Aorta (tissue), 5 donors: ENCODE measurements at regions not wholly inside any gene's neighbourhood (a gene's known extent, or its start where the extent isn't known, plus 50 kb on each side); places are given as distances from the start of the nearest gene placed in this dataset.

Source experiments
- ATAC-seq: fragments of 200-7000 bp; cut with Tn5 transposase; one replicate; pipeline ENCODE4 v1.9.1; 2022; ENCODE audit warnings: moderate library complexity; ENCODE audit not compliant: low FRiP score
- DNase-seq, 2 donors: peaks; one replicate each; pipeline ENCODE4 v3.0.0-alpha.2; 2020
- H3K27ac ChIP-seq, 2 donors: one replicate each; pipeline ENCODE4 v1.5.1; 2013; ENCODE audit warnings: low read length in 2 of 2, mild to moderate bottlenecking in 2 of 2, moderate library complexity in 2 of 2, control low read depth in 1 of 2, inconsistent platforms in 1 of 2, low read depth in 1 of 2
- H3K27me3 ChIP-seq, 2 donors: one replicate each; pipeline ENCODE4 v1.6.1; 2013; ENCODE audit warnings: control low read depth in 1 of 2, low read length in 1 of 2, mild to moderate bottlenecking in 1 of 2, moderate library complexity in 1 of 2; ENCODE audit not compliant: insufficient read depth in 2 of 2, control insufficient read depth in 1 of 2
- H3K36me3 ChIP-seq, 2 donors: one replicate each; pipeline ENCODE4 v1.6.1; 2013; ENCODE audit warnings: control low read depth in 1 of 2, low read length in 1 of 2, mild to moderate bottlenecking in 1 of 2; ENCODE audit not compliant: insufficient read depth in 2 of 2, control insufficient read depth in 1 of 2
- H3K4me1 ChIP-seq, 2 donors: one replicate each; pipeline ENCODE4 v1.6.1; 2013; ENCODE audit warnings: low read length in 2 of 2, control low read depth in 1 of 2, mild to moderate bottlenecking in 1 of 2, moderate library complexity in 1 of 2; ENCODE audit not compliant: insufficient read depth in 2 of 2, control insufficient read depth in 1 of 2
- H3K4me3 ChIP-seq, 2 donors: one replicate each; pipeline ENCODE4 v1.5.1; 2013; ENCODE audit warnings: low read length in 2 of 2, control low read depth in 1 of 2, mild to moderate bottlenecking in 1 of 2
- H3K9me3 ChIP-seq: one replicate; pipeline ENCODE4 v1.6.1; 2013; ENCODE audit warnings: mild to moderate bottlenecking, low read length; ENCODE audit not compliant: control insufficient read depth
- WGBS, 2 donors: extraction: QIAGEN DNeasy Blood & Tissue Kit; methylation state at CpG; one replicate each; pipeline ENCODE4 v1.1.7; 2013; 5-methylcytosine and 5-hydroxymethylcytosine counted together
- intact Hi-C, 2 donors: fragments of 100-400 bp; cut with DNase I; formaldehyde crosslinking; loops; one replicate each; pipeline versions ENCODE4 v1.14.2 to v1.15.0; 2022
- donor health status: healthy with polysubstance abuse.
- donor health status: Bipolar disorder and iron deficiency.
- donor health status: DM: no; HTN: no; CAD: no.
- donor health status: DM: no; HTN: no; CAD: no.
- donor health status: DM: yes; HTN: yes; CAD: no.

- WGBS, 2 donors, result 82 to 83% methylated on average over 16 of the region's 16 CpGs
These were observed 841.6 kb upstream of the FRG1 start for GRCh38 chr4:189098932-189099696.

GRCh38 chr4:189113389-189113888, 827.2 kb upstream of the FRG1 start:
- no peak overlapping the region for H3K4me3 ChIP-seq
- H3K9me3 ChIP-seq, result no peaks in the 10 kb centered on the region
- no peak overlapping the region for H3K27ac ChIP-seq
- no peaks in the 10 kb centered on the region for H3K36me3 ChIP-seq
- H3K4me1 ChIP-seq, result no peaks in the 10 kb centered on the region
- intact Hi-C loops, result no loop called here
- whole genome bisulfite sequencing, 2 donors, result 90 to 93% methylated on average over 11 of the region's 11 CpGs
- no peak for ATAC-seq
- H3K27me3 ChIP-seq, result no peaks in the 10 kb centered on the region
- DNase-seq, result no peak

More at GRCh38 chr4:189098932-189099696, 841.6 kb upstream of the FRG1 start:
- intact Hi-C loops, result no loop called here
- H3K4me3 ChIP-seq, result no peak overlapping the region
- H3K9me3 ChIP-seq, result no peaks in the 10 kb centered on the region
- no peaks in the 10 kb centered on the region for H3K27me3 ChIP-seq
- DNase-seq (no peak), ATAC-seq (no peak)
- no peaks in the 10 kb centered on the region for H3K36me3 ChIP-seq
- H3K27ac ChIP-seq, result no peak overlapping the region
- H3K4me1 ChIP-seq, result no peaks in the 10 kb centered on the region

- H3K36me3 ChIP-seq, result no peaks in the 10 kb centered on the region
- no peak for ATAC-seq
- H3K27ac ChIP-seq, result no peak overlapping the region
- no peaks in the 10 kb centered on the region for H3K4me1 ChIP-seq
- H3K4me3 ChIP-seq, result no peak overlapping the region
- DNase-seq, result no peak
- H3K27me3 ChIP-seq, result no peaks in the 10 kb centered on the region
- 93 to 94% methylated on average over 1 of the region's 1 CpG for WGBS, 2 donors
- H3K9me3 ChIP-seq, result no peaks in the 10 kb centered on the region
- intact Hi-C loops, result no loop called here
These were observed 823.2 kb upstream of the FRG1 start for GRCh38 chr4:189117426-189117825.

GRCh38 chr4:189121336-189121735, 819.3 kb upstream of the FRG1 start:
- H3K4me3 ChIP-seq, result no peak overlapping the region
- H3K9me3 ChIP-seq, result no peaks in the 10 kb centered on the region
- no peaks in the 10 kb centered on the region for H3K27me3 ChIP-seq
- WGBS, 2 donors, result 55 to 59% methylated on average over 4 of the region's 4 CpGs
- ATAC-seq, result no peak
- intact Hi-C loops, result no loop called here
- H3K4me1 ChIP-seq, result no peaks in the 10 kb centered on the region
- no peak for DNase-seq
- no peaks in the 10 kb centered on the region for H3K36me3 ChIP-seq
- H3K27ac ChIP-seq, result no peak overlapping the region

- H3K4me1 ChIP-seq, result no peaks in the 10 kb centered on the region
- no peak overlapping the region for H3K4me3 ChIP-seq
- H3K9me3 ChIP-seq, result no peaks in the 10 kb centered on the region
- H3K27me3 ChIP-seq, result no peaks in the 10 kb centered on the region
- WGBS, 2 donors, result 16% methylated on average over 10 of the region's 10 CpGs
- intact Hi-C loops, result no loop called here
- H3K36me3 ChIP-seq, result no peaks in the 10 kb centered on the region
- ATAC-seq (no peak), DNase-seq (no peak)
- H3K27ac ChIP-seq, result no peak overlapping the region
These were observed 816.4 kb upstream of the FRG1 start for GRCh38 chr4:189124149-189124758.

GRCh38 chr4:189124791-189125190, 815.9 kb upstream of the FRG1 start:
- no peak overlapping the region for H3K4me3 ChIP-seq
- no peaks in the 10 kb centered on the region for H3K36me3 ChIP-seq
- no peaks in the 10 kb centered on the region for H3K9me3 ChIP-seq
- DNase-seq (no peak), ATAC-seq (no peak)
- no peaks in the 10 kb centered on the region for H3K4me1 ChIP-seq
- no peaks in the 10 kb centered on the region for H3K27me3 ChIP-seq
- intact Hi-C loops, result no loop called here
- no peak overlapping the region for H3K27ac ChIP-seq
- WGBS, 2 donors, result 41 to 43% methylated on average over 4 of the region's 4 CpGs

- intact Hi-C loops, result no loop called here
- ATAC-seq, result no peak
- no peaks in the 10 kb centered on the region for H3K9me3 ChIP-seq
- H3K27ac ChIP-seq, result no peak overlapping the region
- H3K4me3 ChIP-seq, result no peak overlapping the region
- no peaks in the 10 kb centered on the region for H3K4me1 ChIP-seq
- H3K27me3 ChIP-seq, result no peaks in the 10 kb centered on the region
- 43 to 48% methylated on average over 2 of the region's 2 CpGs for WGBS, 2 donors
- DNase-seq, result no peak
- H3K36me3 ChIP-seq, result no peaks in the 10 kb centered on the region
These were observed 814.6 kb upstream of the FRG1 start for GRCh38 chr4:189126040-189126439.

GRCh38 chr4:189128341-189128740, 812.3 kb upstream of the FRG1 start:
- intact Hi-C loops, result no loop called here
- WGBS, 2 donors, result 78 to 83% methylated on average over 4 of the region's 4 CpGs
- no peaks in the 10 kb centered on the region for H3K27me3 ChIP-seq
- no peaks in the 10 kb centered on the region for H3K36me3 ChIP-seq
- H3K27ac ChIP-seq, result no peak overlapping the region
- H3K4me1 ChIP-seq, result no peaks in the 10 kb centered on the region
- no peak for DNase-seq
- H3K4me3 ChIP-seq, result no peak overlapping the region
- ATAC-seq, result no peak
- no peaks in the 10 kb centered on the region for H3K9me3 ChIP-seq
